ENCODE measurements at regions not wholly inside any gene's neighbourhood (a gene's known extent, or its start where the extent isn't known, plus 50 kb on each side); places are given as distances from the start of the nearest gene placed in this dataset.

DNA sequence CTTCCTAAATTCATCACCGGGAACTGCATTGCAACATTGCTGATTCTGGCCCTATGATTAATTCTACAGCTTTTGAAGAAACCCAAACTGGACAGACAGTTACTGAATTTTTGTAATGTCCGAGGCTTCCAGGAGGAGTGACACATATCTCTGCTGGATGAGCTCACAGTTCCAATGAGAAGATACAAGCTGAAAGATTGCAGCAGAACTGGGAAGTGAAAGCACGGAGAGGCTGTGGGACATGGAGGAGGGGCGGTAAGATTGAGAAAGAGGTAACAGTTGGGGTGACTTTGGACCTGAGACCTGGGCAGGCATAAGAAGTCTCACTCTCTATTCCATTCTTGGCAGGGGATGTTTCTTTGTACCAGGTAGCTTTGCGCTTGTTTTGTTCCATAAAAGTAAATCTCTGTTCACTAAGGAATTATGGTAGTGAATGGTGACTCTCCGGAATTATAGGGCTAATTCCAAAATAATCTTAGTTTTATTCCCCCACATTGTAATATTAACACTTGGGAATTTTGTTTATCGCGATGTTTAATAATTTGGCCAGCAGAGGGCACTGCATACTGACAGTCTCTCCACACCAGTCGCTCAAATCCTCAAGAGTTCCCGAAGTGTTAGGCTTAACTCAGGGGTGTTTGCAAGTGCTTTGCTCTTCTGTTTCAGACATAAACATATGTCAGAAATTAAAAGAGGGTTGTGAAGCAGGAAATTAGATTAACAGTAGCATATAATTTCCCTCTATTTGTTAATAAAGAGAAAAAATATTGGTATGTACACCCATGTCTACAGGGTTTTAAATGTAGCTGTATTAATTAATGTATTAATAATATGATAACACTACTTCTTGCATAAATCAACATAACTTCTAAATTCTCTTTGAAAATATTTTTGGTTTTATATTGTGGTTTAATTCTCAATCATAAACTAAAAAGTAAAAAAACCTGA, 201.4 kb downstream of the SOCS6 start:
- ATAC-seq (peak; percentile 72), DNase-seq (ENCODE audit: low spot score) (peak; percentile 18)
- Mint-ChIP-seq H3K9me3 (peaks cover 32% of the 10 kb centered on the region), H3K4me1 (peaks cover 3% of the 10 kb centered on the region; the same call in 1 of the 2 replicates), H3K4me3 (no peak overlapping the region), H3K27me3 (ENCODE audit: low read depth) (peaks cover 3% of the 10 kb centered on the region), H3K27ac (no peak overlapping the region), H3K36me3 (peaks cover 5% of the 10 kb centered on the region; the same call in 1 of the 2 replicates)
- TF ChIP-seq, protein P1, sequence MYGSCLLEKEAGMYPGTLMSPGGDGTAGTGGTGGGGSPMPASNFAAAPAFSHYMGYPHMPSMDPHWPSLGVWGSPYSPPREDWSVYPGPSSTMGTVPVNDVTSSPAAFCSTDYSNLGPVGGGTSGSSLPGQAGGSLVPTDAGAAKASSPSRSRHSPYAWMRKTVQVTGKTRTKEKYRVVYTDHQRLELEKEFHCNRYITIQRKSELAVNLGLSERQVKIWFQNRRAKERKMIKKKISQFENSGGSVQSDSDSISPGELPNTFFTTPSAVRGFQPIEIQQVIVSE (CRISPR knock-in tag; IDR thresholded peaks at IDR 0.05; ENCODE audit: borderline replicate concordance) = no peak
- TF ChIP-seq, protein P2, sequence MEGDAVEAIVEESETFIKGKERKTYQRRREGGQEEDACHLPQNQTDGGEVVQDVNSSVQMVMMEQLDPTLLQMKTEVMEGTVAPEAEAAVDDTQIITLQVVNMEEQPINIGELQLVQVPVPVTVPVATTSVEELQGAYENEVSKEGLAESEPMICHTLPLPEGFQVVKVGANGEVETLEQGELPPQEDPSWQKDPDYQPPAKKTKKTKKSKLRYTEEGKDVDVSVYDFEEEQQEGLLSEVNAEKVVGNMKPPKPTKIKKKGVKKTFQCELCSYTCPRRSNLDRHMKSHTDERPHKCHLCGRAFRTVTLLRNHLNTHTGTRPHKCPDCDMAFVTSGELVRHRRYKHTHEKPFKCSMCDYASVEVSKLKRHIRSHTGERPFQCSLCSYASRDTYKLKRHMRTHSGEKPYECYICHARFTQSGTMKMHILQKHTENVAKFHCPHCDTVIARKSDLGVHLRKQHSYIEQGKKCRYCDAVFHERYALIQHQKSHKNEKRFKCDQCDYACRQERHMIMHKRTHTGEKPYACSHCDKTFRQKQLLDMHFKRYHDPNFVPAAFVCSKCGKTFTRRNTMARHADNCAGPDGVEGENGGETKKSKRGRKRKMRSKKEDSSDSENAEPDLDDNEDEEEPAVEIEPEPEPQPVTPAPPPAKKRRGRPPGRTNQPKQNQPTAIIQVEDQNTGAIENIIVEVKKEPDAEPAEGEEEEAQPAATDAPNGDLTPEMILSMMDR (IDR thresholded peaks at IDR 0.05) = peak; percentile 30; the same call in 1 of the 2 replicates
- CTCF ChIA-PET = interaction anchor here (1.3 kb wide), 1 partner anchor 20 kb away, joined by 3 read pairs; no protein-coding TSS in a partner anchor
- POLR2A ChIA-PET = no interaction called here

DNA sequence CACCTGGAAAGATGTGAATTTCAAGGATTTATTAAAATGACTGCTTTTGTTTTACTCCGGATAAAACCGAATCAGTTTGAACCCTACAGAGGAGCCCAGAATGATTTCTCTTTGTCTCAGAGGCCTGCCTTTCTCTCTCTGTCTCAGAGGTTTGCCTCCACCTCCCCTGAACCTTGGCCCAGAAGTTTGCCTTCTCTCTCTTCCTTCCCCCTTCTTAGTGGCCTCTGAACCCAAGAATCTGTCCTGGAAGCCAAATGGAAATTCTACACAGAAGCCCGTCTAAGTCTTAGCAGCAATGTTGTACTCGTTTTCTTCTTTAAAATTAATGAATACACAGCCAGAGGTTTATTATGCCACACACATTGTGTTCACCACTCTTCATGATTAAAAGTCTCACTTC, 200.7 kb downstream of the SOCS6 start:
- ATAC-seq (no peak), DNase-seq (ENCODE audit: low spot score) (no peak)
- Mint-ChIP-seq H3K4me1 (peaks cover 3% of the 10 kb centered on the region; the same call in 1 of the 2 replicates), H3K4me3 (no peak overlapping the region), H3K27ac (no peak overlapping the region), H3K36me3 (peaks cover 2% of the 10 kb centered on the region; the same call in 1 of the 2 replicates), H3K27me3 (ENCODE audit: low read depth) (peaks cover 3% of the 10 kb centered on the region), H3K9me3 (peaks cover 31% of the 10 kb centered on the region)
- POLR2A ChIA-PET = no interaction called here
- TF ChIP-seq, protein P3, sequence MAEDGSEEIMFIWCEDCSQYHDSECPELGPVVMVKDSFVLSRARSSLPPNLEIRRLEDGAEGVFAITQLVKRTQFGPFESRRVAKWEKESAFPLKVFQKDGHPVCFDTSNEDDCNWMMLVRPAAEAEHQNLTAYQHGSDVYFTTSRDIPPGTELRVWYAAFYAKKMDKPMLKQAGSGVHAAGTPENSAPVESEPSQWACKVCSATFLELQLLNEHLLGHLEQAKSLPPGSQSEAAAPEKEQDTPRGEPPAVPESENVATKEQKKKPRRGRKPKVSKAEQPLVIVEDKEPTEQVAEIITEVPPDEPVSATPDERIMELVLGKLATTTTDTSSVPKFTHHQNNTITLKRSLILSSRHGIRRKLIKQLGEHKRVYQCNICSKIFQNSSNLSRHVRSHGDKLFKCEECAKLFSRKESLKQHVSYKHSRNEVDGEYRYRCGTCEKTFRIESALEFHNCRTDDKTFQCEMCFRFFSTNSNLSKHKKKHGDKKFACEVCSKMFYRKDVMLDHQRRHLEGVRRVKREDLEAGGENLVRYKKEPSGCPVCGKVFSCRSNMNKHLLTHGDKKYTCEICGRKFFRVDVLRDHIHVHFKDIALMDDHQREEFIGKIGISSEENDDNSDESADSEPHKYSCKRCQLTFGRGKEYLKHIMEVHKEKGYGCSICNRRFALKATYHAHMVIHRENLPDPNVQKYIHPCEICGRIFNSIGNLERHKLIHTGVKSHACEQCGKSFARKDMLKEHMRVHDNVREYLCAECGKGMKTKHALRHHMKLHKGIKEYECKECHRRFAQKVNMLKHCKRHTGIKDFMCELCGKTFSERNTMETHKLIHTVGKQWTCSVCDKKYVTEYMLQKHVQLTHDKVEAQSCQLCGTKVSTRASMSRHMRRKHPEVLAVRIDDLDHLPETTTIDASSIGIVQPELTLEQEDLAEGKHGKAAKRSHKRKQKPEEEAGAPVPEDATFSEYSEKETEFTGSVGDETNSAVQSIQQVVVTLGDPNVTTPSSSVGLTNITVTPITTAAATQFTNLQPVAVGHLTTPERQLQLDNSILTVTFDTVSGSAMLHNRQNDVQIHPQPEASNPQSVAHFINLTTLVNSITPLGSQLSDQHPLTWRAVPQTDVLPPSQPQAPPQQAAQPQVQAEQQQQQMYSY (CRISPR knock-in tag; IDR thresholded peaks at IDR 0.05) = no peak
- TF ChIP-seq, protein P4, sequence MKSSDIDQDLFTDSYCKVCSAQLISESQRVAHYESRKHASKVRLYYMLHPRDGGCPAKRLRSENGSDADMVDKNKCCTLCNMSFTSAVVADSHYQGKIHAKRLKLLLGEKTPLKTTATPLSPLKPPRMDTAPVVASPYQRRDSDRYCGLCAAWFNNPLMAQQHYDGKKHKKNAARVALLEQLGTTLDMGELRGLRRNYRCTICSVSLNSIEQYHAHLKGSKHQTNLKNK (CRISPR knock-in tag; IDR thresholded peaks at IDR 0.05) = no peak
- TF ChIP-seq TP53 (CRISPR knock-in tag; IDR thresholded peaks at IDR 0.05) (no peak), CREB1 (CRISPR knock-in tag; IDR thresholded peaks at IDR 0.05) (no peak)
- TF ChIP-seq, protein P2 (IDR thresholded peaks at IDR 0.05) = no peak
- TF ChIP-seq, protein P5, sequence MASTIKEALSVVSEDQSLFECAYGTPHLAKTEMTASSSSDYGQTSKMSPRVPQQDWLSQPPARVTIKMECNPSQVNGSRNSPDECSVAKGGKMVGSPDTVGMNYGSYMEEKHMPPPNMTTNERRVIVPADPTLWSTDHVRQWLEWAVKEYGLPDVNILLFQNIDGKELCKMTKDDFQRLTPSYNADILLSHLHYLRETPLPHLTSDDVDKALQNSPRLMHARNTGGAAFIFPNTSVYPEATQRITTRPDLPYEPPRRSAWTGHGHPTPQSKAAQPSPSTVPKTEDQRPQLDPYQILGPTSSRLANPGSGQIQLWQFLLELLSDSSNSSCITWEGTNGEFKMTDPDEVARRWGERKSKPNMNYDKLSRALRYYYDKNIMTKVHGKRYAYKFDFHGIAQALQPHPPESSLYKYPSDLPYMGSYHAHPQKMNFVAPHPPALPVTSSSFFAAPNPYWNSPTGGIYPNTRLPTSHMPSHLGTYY (CRISPR knock-in tag; IDR thresholded peaks at IDR 0.05) = no peak
- CTCF ChIA-PET = no interaction called here

DNA sequence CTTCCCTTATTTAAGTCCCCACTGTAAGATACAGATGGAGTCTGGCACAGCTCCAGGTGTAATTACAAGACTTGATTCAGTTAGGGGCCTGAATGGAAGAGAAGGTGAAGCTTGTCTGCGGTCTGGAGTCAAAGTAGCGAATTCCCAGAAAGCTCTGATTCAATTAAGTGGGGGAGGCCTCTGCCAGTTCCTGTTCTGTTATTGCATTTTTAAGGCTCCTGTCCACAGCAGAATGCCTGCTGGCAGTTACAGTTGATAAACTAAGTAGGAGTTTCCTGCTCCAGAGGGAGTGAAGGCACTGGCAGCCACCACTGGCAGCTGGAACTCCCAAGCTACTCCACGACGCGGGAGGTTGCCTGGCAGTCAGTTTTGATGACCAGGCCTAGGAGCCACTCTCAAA, 181.1 kb downstream of the SOCS6 start:
- Mint-ChIP-seq H3K9me3 (peaks cover 14% of the 10 kb centered on the region), H3K27ac (no peak overlapping the region), H3K4me3 (no peak overlapping the region), H3K4me1 (no peaks in the 10 kb centered on the region), H3K36me3 (no peaks in the 10 kb centered on the region), H3K27me3 (ENCODE audit: low read depth) (no peaks in the 10 kb centered on the region)
- POLR2A ChIA-PET = no interaction called here
- no peak for DNase-seq (ENCODE audit: low spot score)
- ATAC-seq = no peak
- CTCF ChIA-PET = interaction anchor here (1.1 kb wide), 1 partner anchor 21 kb away, joined by 3 read pairs; no protein-coding TSS in a partner anchor
- TF ChIP-seq, protein P6, sequence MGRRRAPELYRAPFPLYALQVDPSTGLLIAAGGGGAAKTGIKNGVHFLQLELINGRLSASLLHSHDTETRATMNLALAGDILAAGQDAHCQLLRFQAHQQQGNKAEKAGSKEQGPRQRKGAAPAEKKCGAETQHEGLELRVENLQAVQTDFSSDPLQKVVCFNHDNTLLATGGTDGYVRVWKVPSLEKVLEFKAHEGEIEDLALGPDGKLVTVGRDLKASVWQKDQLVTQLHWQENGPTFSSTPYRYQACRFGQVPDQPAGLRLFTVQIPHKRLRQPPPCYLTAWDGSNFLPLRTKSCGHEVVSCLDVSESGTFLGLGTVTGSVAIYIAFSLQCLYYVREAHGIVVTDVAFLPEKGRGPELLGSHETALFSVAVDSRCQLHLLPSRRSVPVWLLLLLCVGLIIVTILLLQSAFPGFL (CRISPR knock-in tag; IDR thresholded peaks at IDR 0.05; ENCODE audit: borderline replicate concordance) = no peak
- TF ChIP-seq ZNF671 (CRISPR knock-in tag; IDR thresholded peaks at IDR 0.05) (no peak), CBFB (CRISPR knock-in tag; IDR thresholded peaks at IDR 0.05; ENCODE audit: low read depth) (no peak), GTF2I (CRISPR knock-in tag; conservative IDR thresholded peaks at IDR 0.05) (no peak)
- TF ChIP-seq, protein P7, sequence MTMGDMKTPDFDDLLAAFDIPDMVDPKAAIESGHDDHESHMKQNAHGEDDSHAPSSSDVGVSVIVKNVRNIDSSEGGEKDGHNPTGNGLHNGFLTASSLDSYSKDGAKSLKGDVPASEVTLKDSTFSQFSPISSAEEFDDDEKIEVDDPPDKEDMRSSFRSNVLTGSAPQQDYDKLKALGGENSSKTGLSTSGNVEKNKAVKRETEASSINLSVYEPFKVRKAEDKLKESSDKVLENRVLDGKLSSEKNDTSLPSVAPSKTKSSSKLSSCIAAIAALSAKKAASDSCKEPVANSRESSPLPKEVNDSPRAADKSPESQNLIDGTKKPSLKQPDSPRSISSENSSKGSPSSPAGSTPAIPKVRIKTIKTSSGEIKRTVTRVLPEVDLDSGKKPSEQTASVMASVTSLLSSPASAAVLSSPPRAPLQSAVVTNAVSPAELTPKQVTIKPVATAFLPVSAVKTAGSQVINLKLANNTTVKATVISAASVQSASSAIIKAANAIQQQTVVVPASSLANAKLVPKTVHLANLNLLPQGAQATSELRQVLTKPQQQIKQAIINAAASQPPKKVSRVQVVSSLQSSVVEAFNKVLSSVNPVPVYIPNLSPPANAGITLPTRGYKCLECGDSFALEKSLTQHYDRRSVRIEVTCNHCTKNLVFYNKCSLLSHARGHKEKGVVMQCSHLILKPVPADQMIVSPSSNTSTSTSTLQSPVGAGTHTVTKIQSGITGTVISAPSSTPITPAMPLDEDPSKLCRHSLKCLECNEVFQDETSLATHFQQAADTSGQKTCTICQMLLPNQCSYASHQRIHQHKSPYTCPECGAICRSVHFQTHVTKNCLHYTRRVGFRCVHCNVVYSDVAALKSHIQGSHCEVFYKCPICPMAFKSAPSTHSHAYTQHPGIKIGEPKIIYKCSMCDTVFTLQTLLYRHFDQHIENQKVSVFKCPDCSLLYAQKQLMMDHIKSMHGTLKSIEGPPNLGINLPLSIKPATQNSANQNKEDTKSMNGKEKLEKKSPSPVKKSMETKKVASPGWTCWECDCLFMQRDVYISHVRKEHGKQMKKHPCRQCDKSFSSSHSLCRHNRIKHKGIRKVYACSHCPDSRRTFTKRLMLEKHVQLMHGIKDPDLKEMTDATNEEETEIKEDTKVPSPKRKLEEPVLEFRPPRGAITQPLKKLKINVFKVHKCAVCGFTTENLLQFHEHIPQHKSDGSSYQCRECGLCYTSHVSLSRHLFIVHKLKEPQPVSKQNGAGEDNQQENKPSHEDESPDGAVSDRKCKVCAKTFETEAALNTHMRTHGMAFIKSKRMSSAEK (CRISPR knock-in tag; IDR thresholded peaks at IDR 0.05; ENCODE audit: borderline replicate concordance) = no peak
